GM18499 (cell line): ENCODE measurements at regions not wholly inside any gene's neighbourhood (a gene's known extent, or its start where the extent isn't known, plus 50 kb on each side); places are given as distances from the start of the nearest gene placed in this dataset.
"Not testable (repeated sequence)": the region's sequence is repeated elsewhere in the genome, so short reads cannot be mapped to it uniquely, and the experiment has no call there.

ENCODE experiments used
- ATAC-seq: cut with Tn5 transposase; IDR thresholded peaks from one replicate; pipeline ENCODE4 v1.9.1; 2021; ENCODE audit warnings: moderate number of reproducible peaks; ENCODE audit not compliant: insufficient read depth, unreplicated experiment

DNA sequence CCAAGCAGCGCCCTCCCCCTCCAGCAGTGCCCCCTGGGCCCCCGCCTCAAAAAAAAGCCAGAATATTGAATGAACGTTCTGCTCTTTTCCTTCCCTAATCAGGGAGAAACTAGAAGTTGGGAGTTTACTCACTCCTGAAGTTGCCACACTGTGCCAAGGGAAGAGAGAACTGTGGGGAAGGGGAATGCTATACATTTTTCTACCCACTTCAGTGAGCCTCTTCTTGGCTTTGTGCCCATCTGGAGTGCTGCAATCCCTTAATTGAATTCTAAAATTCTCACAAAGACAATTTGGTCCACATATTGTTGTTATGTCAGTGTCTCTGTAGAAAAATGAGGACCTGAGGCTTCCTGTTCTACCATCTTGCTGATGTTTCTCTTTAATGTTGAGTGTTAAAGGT, 443.7 kb downstream of the DIRAS2 start:
- ATAC-seq: no peak

DNA sequence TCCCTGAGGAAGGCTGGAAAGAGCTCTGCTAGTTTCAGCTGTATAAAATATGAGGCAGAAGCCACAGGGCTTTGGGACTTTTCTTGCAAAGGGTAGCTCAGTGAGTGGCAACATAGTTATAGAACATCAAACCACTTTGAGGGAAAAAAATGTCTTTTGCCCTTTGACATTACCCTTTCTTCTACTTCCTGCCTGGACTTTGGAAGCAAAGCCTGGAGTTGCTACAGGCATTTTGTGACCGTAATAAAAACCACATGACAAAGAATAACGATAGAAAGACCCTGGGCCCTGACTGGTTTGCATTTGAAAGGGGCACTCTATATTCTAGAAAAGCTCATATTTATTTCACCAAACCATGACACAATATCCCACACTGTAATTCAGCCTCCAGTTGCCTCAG, 440.9 kb downstream of the DIRAS2 start:
- no peak for ATAC-seq

DNA sequence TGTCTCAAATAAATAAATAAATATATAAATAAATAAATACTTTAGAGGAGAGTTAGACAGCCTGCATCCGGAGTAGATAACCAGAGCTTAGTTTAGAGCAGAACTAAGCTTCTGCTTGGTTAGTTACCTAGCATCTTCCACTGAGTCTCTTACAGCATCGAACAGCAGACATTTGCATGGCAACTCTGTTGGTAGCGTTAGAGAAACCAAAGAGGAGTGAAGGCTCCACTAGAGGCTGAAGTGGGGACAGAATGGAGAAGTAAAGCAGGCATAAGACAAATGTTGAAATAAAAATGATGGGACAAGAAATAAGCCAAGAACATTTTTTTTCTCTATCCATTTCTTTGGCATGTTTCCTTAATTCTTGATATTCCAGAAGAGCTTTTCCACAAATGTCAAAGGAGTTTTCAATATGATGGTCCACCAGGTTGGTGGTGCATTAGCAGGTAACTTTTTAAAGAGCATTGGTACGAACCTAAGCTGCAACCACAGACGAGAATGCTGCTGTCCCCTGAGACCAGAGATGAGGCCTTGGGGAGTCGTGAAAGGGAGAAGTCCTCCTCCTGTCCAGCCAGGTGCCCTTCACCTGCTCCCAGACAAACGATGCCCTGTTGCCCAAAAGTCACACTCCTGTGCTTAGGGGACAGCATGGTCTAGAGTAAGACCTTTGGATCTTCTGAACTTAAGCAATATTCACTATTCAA, 438.3 kb downstream of the DIRAS2 start:
- ATAC-seq: no peak

DNA sequence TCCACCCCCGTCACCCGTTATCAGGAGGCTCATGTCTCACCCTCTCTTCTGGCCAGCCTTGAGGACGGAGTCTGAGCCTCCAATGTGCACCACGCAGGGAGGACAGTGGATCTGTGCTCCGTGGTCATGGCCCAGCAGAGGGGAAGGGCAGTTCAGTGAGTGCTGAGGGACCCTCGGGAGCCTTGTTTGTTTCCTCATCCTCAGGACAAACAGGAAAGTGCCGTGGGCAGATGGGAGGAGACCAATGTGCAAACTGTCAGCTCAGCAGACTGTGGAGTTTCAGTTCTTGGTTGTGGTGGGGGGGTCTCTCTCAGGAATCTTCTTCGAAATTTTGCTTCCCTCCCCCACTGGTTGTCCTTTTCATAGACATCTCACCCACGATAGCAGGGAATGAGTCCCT, 429.6 kb downstream of the DIRAS2 start:
- not testable (repeated sequence) for ATAC-seq

DNA sequence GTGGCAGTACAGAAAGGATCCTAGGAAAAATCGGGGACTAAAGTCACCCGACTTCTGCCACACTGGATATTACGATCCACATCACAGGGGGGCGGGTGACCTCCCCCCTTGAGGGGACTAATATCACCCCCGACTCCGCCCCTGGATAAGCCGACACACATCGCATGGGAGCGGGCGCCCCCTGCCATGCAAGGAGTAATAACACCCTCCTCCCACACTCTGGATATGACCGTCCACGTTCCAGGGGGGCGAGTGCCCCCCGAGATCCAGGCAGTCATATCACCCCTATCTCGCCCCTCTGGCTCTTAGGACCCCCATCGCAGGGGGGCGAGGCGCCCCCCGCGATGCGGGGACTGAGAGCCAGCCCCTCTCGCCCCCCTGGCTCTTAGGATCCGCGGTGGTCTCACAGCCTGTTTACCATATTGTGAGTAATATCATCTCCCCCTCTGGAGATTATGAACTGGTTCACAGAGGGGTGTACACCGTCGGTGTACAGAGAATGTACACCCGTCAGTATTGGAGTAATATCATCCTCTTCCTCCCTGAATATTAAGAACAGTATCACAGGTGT, 423.0 kb downstream of the DIRAS2 start:
- no peak for ATAC-seq

DNA sequence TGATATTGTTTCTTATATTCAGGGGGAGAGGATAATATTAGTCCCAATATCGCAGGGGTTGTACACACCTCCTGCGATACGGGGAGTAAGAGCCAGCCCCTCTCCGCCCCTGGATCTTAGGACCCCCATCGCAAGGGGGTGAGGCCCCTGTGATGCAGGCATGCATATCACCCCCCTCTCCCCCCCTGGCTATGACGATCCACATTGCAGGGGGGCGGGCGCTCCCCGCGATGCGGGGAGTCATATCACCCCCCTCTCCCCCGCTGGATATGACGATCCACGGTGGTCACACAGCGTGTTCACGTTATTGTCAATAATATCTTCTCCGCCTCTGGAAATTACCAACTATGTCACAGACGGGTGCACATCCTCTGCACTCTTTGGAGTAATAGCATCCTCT, 420.7 kb downstream of the DIRAS2 start:
- ATAC-seq: not testable (repeated sequence)

DNA sequence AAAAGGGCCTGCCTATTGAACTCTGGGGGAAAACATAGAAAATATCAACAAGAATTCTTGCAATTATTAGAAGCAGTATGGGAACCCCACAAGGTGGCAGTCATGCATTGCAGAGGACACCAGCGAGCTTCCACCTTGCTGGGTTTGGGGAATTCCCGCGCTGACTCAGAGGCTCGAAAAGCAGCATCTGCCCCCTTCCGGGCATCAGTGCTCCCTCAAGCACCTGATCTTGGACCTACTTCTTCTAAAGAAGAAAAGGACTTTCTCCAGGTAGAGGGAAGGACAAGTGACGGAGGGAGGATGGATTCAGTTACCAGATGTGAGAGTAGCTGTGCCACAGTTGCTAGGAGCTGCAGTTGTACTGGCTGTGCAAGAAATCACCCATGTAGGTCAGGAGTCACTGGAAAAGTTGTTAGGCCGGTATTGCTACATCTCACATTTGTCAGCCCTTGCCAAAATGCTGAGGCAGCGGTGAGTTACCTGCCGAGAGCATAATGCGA, 415.7 kb downstream of the DIRAS2 start:
- ATAC-seq: not testable (repeated sequence)

DNA sequence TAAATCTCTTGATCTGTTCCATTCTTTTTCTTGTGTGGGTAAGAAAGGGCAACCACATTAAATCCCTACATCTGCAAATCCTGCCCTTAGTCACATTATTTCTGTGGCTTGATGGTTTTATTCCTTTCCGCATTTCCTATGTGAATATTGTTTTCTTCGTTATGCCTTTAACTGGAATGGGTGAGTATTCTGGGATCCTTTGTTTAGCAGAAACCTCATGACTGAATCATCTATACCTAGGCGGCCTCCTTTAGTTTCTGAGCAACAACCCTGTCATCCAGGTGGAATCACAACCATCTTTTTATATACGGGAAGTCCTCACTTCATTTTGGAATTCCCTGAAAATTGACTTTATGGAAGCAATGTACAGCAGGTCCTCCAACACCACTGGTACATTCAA, 409.5 kb downstream of the DIRAS2 start:
- ATAC-seq: not testable (repeated sequence)

DNA sequence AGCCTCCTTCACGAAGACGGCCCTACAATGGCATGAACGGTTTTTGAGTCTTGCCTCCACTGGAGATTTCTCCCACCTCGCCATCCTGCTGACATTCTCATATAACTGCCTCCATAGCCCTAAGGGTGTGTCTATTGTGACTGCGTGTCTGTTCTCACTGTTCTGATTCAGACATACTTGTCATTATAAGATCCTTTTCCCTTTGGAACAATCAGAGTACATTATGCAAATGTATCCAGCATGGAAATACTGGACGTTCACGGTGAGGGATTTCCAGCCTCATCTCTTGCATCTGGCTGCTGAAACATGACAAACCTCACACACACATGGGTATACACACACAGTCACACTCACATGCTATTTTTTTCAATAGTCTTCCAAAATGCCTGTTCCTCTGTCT, 402.1 kb downstream of the DIRAS2 start:
- ATAC-seq: no peak

DNA sequence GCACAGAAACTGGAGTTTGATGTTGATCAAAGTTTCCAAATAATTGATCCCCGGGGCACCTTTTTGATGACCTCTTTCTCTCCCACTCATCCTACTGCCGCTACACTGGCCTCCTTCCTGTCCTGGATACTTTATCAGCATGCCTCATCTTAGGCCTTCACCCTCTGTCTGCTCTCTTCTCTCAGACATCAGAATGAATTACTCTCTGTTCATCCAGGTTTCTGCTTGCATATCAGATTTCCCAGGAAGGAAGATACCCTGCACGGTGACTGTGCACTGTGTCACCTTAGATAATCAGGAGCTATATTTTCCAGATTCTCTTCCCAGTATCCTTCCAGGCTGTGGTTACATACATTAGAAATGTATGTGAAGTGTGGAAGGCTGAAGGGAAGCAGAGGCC, 397.0 kb downstream of the DIRAS2 start:
- no peak for ATAC-seq

DNA sequence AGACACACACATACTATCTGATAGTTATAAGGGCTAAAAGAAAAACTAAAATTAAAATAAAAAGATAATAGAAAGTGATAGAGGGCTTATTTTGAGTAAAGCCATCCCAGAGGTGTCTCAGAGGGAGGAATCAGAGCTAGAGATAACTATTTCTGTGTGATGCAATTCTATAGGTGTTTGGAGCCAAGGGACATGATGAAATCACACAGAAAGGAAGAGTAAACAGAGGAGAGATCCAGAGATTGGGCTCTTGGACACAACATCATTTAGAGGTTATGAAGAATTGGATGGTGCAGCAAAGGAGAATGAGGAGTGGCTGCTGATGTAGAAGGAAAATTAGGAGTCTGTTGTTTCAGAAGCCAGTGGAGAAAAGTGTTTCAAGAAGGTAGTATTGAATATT, 393.5 kb downstream of the DIRAS2 start:
- ATAC-seq: no peak

DNA sequence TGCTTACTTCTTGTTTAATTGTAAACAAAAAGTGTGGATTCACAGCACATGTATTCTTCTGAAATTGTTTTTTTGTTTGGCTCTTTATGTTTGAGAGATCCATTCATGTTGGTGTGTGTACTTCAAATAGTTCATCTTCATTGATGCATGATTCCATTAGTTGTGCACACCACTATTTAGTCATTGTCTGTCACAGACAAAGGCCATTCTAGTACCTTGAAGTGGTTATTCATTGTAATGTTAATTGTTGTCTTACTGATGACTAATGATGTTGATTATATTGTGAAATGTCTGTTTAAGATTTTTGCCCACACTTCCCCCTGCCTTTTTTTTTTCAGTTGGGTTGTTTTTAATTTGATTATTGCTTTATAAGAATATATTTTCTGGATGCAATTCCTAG, 391.3 kb downstream of the DIRAS2 start:
- no peak for ATAC-seq

DNA sequence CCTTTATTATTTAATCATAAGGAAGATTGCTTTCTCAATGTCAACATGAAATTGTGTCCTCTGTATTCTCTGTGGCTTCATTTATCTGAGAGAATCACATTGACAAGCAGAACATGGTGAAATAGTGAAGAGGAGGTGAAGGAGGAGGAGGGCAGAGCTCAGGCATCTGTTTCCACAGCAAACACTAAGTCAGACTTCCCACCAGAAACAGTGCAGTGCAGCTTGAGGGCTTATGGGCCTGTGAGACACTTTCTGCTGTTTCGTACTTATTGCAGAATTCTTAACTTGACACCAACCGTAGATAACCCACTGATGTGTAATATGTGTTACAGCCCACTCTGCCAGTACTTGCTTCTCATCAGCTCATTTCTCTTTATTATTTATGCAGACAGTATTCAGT, 386.3 kb downstream of the DIRAS2 start:
- no peak for ATAC-seq

DNA sequence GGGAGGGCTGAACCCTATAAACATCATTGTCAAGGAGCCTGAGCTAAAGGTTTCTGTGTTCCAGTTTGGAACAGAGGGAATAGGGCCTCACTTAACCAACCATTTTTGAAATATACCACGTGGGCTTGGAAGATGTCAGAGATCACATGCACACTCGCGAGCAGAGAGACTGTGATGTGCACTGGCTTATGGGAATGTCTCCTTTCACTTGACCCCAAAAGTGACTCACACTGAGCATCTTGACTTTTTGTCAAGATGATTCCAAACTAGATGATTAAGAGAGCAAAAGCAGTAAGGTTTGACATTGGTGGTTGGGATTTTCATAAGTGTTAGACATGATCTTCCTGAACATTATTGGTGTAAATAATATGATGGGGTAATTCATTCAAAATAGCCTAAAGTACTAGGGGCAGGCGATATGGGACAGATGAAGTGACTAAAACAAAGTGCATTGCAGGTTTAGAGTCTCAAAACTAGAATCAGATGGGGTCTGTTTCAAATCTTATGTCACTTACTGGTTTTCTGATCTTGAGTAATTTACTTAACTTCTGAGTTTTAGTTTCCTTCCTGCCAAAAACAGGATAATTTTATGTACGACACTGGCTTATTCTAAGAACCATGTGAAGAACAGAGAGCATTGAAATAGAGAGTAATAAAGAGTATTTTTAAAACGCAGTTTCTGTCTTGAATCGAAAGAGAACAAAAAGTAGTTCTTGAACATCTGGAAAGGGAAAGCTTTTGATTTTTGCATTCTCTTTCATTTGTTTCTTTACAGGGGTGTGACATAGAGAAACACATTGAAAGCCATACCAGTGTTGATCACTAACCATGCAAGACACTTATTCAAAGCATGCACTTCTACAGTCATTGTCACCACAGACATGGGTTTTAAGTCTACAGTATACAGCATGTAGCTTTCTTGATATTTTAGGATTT, 383.0 kb downstream of the DIRAS2 start:
- ATAC-seq: no peak

DNA sequence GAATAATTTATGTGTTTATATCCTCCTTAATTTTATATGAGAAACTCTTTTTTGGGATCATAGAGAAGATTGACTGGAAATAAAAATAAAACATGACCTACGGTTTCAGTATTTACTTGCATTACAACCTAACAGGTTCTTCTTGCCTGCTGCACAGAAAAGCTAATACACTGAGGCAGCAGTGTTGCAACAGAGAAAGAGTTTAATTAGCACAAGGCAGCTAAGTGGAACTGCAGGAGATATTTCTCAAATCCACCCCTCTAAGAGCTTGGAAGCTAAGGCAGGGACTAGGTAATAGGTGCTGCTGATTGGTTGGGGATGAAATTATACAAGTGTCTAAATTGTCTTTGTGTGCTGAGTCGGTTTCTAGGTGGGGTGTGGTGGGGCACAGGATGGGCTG, 380.9 kb downstream of the DIRAS2 start:
- no peak for ATAC-seq

DNA sequence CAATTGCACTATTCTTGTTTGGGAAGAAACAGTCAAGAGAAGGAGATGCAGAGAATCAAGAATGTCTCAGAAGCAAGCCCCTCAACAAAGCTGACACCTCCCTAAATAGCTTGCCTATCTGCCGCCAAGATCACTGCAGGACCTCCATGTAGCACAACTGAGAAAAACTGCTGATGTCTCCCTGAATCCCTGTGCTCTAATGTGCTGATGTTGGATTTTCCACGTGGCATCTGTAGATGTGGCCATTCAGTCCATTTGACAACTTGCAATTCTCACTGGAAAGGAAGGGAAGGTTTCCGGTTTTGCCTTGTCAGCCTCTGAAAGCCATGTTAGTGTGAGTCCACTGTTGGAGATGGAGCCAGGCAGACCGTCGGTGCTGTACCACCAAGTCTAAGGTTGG, 374.0 kb downstream of the DIRAS2 start:
- ATAC-seq: no peak

DNA sequence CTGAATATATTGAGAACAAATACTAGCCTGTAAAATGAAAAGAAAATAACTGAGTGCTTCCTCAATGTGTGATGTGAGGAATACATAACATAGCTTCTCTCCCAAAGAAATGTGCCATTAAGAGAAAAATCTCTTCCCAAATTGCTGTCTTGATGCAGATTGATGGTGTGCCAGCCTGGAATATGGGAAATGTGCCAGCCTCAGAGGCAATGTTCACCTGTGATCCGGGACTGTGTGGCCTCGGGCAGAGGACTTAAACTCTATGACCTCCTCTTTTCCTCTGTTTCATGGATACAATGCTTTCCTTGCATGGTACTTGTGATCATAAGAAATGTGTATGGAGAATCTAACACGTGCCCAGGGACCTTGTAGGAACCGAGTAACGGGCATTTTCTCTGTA, 370.9 kb downstream of the DIRAS2 start:
- no peak for ATAC-seq

DNA sequence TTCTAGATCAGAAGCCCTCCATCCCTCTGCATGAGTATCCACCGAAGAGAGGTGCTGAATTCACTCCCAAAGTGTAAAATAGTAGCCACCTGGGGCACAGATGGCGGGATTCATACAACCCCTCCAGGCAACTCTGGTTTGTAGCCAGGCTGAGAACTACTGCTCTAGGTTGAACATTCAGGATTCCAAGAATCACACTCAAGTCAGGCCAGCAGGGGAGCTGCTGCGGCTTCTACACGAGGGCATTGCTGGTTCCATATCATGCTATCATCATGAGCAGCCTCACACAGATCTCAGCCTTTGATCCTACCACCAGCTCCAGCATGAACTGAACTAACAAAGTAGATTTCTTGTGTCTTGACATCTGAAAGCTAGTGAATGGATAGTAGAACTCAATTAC, 367.9 kb downstream of the DIRAS2 start:
- no peak for ATAC-seq

DNA sequence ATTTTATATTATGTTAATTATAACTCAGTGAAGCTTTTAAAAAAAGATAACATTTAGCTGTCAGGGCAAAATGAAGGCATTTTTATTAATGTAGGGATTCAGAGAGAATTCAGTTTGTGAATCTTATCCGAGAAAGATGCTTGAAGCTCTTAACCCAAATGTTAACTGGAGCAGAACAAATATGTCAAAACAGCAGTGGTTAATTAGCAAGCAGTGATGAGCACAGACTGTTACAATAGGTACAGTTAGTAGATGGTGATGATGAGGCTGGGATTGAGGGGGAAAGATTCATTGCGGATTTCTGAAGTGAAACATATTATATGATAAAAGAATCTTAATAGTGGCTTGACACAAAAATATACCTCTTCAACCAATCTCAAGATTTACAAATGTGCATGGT, 356.7 kb downstream of the DIRAS2 start:
- no peak for ATAC-seq

DNA sequence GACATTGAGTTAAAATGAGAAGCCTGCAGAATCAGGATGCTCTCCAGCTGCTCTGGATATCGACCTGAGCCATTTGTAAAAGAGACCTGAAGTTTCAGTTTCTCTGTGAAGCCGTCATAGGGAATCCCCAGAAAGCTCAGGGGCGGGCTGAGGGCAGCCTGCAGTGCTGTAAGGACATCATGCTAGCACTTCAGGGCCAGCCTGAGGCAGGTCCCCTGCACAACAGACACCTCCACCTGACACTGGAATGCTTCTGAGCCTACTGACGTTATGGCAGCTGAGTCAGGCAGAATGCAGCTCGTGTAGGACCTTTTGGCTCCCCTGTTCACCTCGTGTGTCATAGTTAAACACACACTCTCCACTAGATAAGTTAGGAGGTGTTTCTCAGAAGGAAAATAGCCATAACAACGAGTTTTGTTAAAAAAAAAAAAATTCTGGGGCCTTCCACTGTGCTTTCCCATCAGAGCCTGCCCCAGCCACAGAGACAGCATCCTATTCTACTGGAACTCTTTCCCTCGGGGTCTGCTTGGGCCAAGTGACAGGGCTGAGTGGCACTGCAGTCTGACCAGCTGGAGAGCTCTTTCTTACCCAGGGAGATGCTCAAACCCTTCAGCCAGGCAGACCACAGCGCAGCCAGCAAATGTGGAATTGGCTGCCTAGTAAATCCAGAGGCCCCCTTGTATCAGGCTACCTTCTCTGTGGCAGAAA, 354.9 kb downstream of the DIRAS2 start:
- ATAC-seq: peak; percentile 92

DNA sequence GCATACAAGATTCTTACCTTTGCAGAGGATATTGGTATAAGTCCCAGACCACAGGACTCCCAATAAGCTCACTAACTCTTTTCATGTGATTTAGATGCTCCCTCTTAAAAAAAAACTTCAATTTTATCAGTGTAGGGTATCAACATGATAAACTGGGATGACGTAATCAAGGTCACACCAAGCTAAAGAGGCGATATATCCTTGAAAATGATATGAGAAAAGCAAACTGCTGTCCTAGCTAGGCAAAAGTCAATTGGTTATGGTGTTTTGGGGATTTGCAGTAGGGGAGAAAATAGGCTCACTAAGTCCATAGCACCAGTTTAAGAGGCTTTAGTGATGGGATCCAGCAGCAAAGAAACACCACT, 354.4 kb downstream of the DIRAS2 start:
- ATAC-seq: no peak
